ENCODE measurements at regions not wholly inside any gene's neighbourhood (a gene's known extent, or its start where the extent isn't known, plus 50 kb on each side); places are given as distances from the start of the nearest gene placed in this dataset.

DNA sequence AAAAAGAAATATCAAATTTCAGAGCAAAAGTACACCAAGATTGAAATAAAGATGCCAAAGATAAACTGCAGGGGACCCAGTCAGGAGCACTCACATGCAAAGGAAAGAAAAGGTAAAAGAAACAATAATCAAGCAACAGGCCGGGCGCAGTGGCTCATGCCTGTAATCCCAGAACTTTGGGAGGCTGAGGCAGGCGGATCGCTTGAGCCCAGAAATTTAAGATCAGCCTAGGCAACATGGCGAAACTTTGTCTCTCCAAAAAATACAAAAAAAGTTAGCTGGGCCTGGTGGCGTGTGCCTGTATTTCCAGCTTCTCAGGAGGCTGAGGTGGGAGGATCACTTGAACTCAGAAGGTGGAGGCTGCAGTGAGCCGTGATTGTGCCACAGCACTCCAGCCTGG, 107.6 kb upstream of the SMURF2 start:
- Histone ChIP-seq H3K79me2 (ENCODE audit: insufficient read depth, low read length) (no peaks in the 10 kb centered on the region), H3K27me3 (ENCODE audit: insufficient read depth, low read length, poor library complexity) (no peaks in the 10 kb centered on the region)
- ATAC-seq (ENCODE audit: insufficient read depth, low read depth), result no peak

GRCh38 chr17:64767269-64767997, 105.3 kb upstream of the SMURF2 start:
- ATAC-seq (ENCODE audit: insufficient read depth, low read depth), result no peak
- Histone ChIP-seq H3K36me3 (ENCODE audit: insufficient read depth, low read length) (no peaks in the 10 kb centered on the region; the same call in 1 of the 2 replicates), H3K79me2 (ENCODE audit: insufficient read depth, low read length) (no peaks in the 10 kb centered on the region), H3K4me3 (ENCODE audit: low read depth in 1 of 2, low read length in 2 of 2) (no peak overlapping the region), H3K27me3 (ENCODE audit: insufficient read depth, low read length, poor library complexity) (no peaks in the 10 kb centered on the region), H3K27ac (ENCODE audit: low read length) (no peak overlapping the region), H2AFZ (ENCODE audit: low read depth, low read length) (no peak overlapping the region), H3K4me1 (ENCODE audit: insufficient read depth, low read length) (no peaks in the 10 kb centered on the region), H4K20me1 (ENCODE audit: insufficient read depth, low read length) (no peaks in the 10 kb centered on the region), H3K9me3 (ENCODE audit: insufficient read depth, low read length, severe bottlenecking) (no peaks in the 10 kb centered on the region), H3K4me2 (ENCODE audit: insufficient read depth, low read length) (no peak overlapping the region), H3K9ac (ENCODE audit: low read depth, low read length) (no peak overlapping the region)
- no peak for DNase-seq
- no peak for TF ChIP-seq EZH2 (IDR thresholded peaks at IDR 0.05; ENCODE audit: borderline replicate concordance, low read depth, low read length, severe bottlenecking)
- TF ChIP-seq CTCF (IDR thresholded peaks at IDR 0.05; ENCODE audit: borderline replicate concordance, extremely low read depth, low read length, poor library complexity, severe bottlenecking), result no peak

More for the DNA sequence above, 107.6 kb upstream of the SMURF2 start:
- Histone ChIP-seq H3K27ac (ENCODE audit: low read length) (no peak overlapping the region), H3K4me3 (ENCODE audit: low read depth in 1 of 2, low read length in 2 of 2) (no peak overlapping the region), H3K9me3 (ENCODE audit: insufficient read depth, low read length, severe bottlenecking) (no peaks in the 10 kb centered on the region), H3K4me2 (ENCODE audit: insufficient read depth, low read length) (no peak overlapping the region), H3K9ac (ENCODE audit: low read depth, low read length) (no peak overlapping the region), H3K4me1 (ENCODE audit: insufficient read depth, low read length) (no peaks in the 10 kb centered on the region), H3K36me3 (ENCODE audit: insufficient read depth, low read length) (no peaks in the 10 kb centered on the region; the same call in 1 of the 2 replicates), H4K20me1 (ENCODE audit: insufficient read depth, low read length) (no peaks in the 10 kb centered on the region), H2AFZ (ENCODE audit: low read depth, low read length) (no peak overlapping the region)
- no peak for DNase-seq
- TF ChIP-seq CTCF (IDR thresholded peaks at IDR 0.05; ENCODE audit: borderline replicate concordance, extremely low read depth, low read length, poor library complexity, severe bottlenecking) (no peak), EZH2 (IDR thresholded peaks at IDR 0.05; ENCODE audit: borderline replicate concordance, low read depth, low read length, severe bottlenecking) (no peak)

- no peak for TF ChIP-seq EZH2 (IDR thresholded peaks at IDR 0.05; ENCODE audit: borderline replicate concordance, low read depth, low read length, severe bottlenecking)
- no peak for TF ChIP-seq CTCF (IDR thresholded peaks at IDR 0.05; ENCODE audit: borderline replicate concordance, extremely low read depth, low read length, poor library complexity, severe bottlenecking)
- H3K4me1 ChIP-seq (ENCODE audit: insufficient read depth, low read length), result no peaks in the 10 kb centered on the region
- no peaks in the 10 kb centered on the region for H3K9me3 ChIP-seq (ENCODE audit: insufficient read depth, low read length, severe bottlenecking)
- ATAC-seq (ENCODE audit: insufficient read depth, low read depth), result no peak
- no peaks in the 10 kb centered on the region for H4K20me1 ChIP-seq (ENCODE audit: insufficient read depth, low read length)
- DNase-seq, result no peak
- H3K27me3 ChIP-seq (ENCODE audit: insufficient read depth, low read length, poor library complexity), result no peaks in the 10 kb centered on the region
- no peak overlapping the region for H3K9ac ChIP-seq (ENCODE audit: low read depth, low read length)
- H3K4me2 ChIP-seq (ENCODE audit: insufficient read depth, low read length), result no peak overlapping the region
- no peak overlapping the region for H2AFZ ChIP-seq (ENCODE audit: low read depth, low read length)
- H3K36me3 ChIP-seq (ENCODE audit: insufficient read depth, low read length), result peaks cover 7% of the 10 kb centered on the region; the same call in 1 of the 2 replicates
- no peaks in the 10 kb centered on the region for H3K79me2 ChIP-seq (ENCODE audit: insufficient read depth, low read length)
- no peak overlapping the region for H3K27ac ChIP-seq (ENCODE audit: low read length)
- H3K4me3 ChIP-seq (ENCODE audit: low read depth in 1 of 2, low read length in 2 of 2), result no peak overlapping the region
Measured at GRCh38 chr17:64765191-64765889, 103.2 kb upstream of the SMURF2 start.
